Neural crest cell (in vitro differentiated cells): ENCODE measurements at regions not wholly inside any gene's neighbourhood (a gene's known extent, or its start where the extent isn't known, plus 50 kb on each side); places are given as distances from the start of the nearest gene placed in this dataset.
A peak's percentile ranks its signal among the peaks of the same experiment; 100 is the strongest.
"Not testable (repeated sequence)": the region's sequence is repeated elsewhere in the genome, so short reads cannot be mapped to it uniquely, and the experiment has no call there.

Experiments used
- DNase-seq: peaks from one replicate; pipeline ENCODE4 v3.0.0; 2021; ENCODE audit warnings: low read depth, mixed read lengths, low spot score
- H3K27ac Mint-ChIP-seq: one replicate; pipeline ENCODE4 v1.8.0; 2021; ENCODE audit warnings: mild to moderate bottlenecking, mixed read lengths; ENCODE audit not compliant: unreplicated experiment
- H3K27me3 Mint-ChIP-seq: 2 replicates; pipeline ENCODE4 v1.8.0; 2021; ENCODE audit warnings: low read depth, mild to moderate bottlenecking, mixed read lengths
- H3K36me3 Mint-ChIP-seq: 2 replicates; pipeline ENCODE4 v1.8.0; 2021; ENCODE audit warnings: low read depth, mild to moderate bottlenecking, mixed read lengths
- H3K4me1 Mint-ChIP-seq: 2 replicates; pipeline ENCODE4 v1.8.0; 2021; ENCODE audit warnings: mixed read lengths
- H3K4me3 Mint-ChIP-seq: one replicate; pipeline ENCODE4 v1.8.0; 2021; ENCODE audit warnings: mild to moderate bottlenecking, mixed read lengths
- H3K9me3 Mint-ChIP-seq: 2 replicates; pipeline ENCODE4 v1.8.0; 2021; ENCODE audit warnings: mixed read lengths
- CTCF ChIP-seq: fragments of 200-600 bp; sonication (generic); conservative IDR thresholded peaks from 2 replicates; pipeline ENCODE4 v1.5.0; 2021; ENCODE audit warnings: antibody characterized with exemption, mild to moderate bottlenecking

- H3K27ac Mint-ChIP-seq, result no peak overlapping the region
- no peaks in the 10 kb centered on the region for H3K9me3 Mint-ChIP-seq
- H3K36me3 Mint-ChIP-seq, result no peaks in the 10 kb centered on the region
- no peaks in the 10 kb centered on the region for H3K27me3 Mint-ChIP-seq
- no peak overlapping the region for H3K4me3 Mint-ChIP-seq
- peaks cover 12% of the 10 kb centered on the region for H3K4me1 Mint-ChIP-seq
- DNase-seq, result no peak
- TF ChIP-seq CTCF, result no peak
Measured at GRCh38 chr7:65554-65953, 126.8 kb upstream of the FAM20C start.

DNA sequence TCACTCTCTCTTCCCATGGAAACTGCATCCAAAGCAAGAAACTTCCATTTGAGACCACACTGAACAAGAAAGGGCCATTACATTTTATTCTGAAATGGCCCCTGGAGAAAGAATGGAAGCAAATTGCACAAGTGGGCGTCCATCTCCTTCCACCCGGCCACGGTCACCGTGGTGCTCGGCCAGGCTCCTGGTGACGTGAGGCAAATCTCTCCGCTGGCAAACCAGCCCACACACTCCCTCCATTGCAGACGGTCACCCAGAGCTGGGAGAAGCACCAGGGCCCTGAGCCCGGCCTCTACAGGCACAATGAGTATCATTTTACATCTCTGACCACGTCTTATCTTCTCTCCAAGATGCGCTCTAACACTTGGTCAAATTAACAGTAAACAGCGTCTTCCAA is 126.1 kb upstream of the FAM20C start:
- no peaks in the 10 kb centered on the region for H3K27me3 Mint-ChIP-seq
- no peak overlapping the region for H3K4me3 Mint-ChIP-seq
- no peak overlapping the region for H3K27ac Mint-ChIP-seq
- H3K36me3 Mint-ChIP-seq, result no peaks in the 10 kb centered on the region
- no peak for DNase-seq
- no peak for TF ChIP-seq CTCF
- H3K9me3 Mint-ChIP-seq, result no peaks in the 10 kb centered on the region
- H3K4me1 Mint-ChIP-seq, result peaks cover 11% of the 10 kb centered on the region

DNA sequence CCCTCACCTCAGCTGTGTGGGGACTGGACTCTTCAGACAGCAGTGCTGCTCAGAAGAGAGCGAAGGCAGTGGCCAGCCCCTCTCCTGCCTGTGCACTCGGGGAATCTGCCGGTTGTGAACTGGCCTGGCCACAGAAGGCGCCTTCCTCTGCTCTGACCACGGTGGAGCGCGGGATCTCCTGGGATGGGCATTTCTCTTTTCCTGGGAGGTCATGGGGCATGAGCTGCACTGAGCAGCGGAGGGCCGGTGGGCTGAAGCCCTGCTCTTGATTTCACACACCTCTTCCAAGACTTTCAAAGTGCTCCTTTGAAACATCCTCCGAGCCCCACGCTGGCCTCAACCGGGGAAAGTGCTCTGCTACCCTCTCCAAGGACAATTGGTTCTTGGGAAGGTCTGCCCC is 125.6 kb upstream of the FAM20C start:
- no peak overlapping the region for H3K27ac Mint-ChIP-seq
- no peak for DNase-seq
- peaks cover 6% of the 10 kb centered on the region for H3K4me1 Mint-ChIP-seq
- no peak overlapping the region for H3K4me3 Mint-ChIP-seq
- no peaks in the 10 kb centered on the region for H3K9me3 Mint-ChIP-seq
- H3K27me3 Mint-ChIP-seq, result no peaks in the 10 kb centered on the region
- no peaks in the 10 kb centered on the region for H3K36me3 Mint-ChIP-seq
- TF ChIP-seq CTCF, result no peak

GRCh38 chr7:67661-68395 is 124.5 kb upstream of the FAM20C start:
- H3K27ac Mint-ChIP-seq, result no peak overlapping the region
- DNase-seq, result no peak
- H3K27me3 Mint-ChIP-seq, result no peaks in the 10 kb centered on the region
- no peaks in the 10 kb centered on the region for H3K9me3 Mint-ChIP-seq
- H3K4me3 Mint-ChIP-seq, result no peak overlapping the region
- no peaks in the 10 kb centered on the region for H3K4me1 Mint-ChIP-seq
- no peaks in the 10 kb centered on the region for H3K36me3 Mint-ChIP-seq
- no peak for TF ChIP-seq CTCF

DNA sequence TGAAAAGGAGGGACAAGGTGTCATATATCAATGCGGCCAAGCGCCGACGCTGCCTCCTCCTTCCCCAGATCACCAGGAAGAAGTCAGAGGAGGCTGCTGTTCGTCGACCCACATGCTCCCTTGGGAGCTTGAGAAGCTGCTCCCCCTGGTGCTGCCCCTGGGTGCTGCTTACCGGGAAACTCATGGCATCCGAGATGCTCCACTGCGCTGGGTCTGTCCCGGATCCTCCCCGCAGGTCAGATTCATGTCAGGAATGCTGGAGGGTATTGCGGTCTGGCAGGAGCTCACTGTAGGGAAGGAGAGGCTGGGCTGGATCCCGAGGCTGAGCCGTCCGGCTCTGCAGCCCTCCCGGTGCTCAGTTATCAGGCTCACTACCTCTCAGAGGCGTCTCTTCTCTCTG is 123.7 kb upstream of the FAM20C start:
- H3K36me3 Mint-ChIP-seq, result no peaks in the 10 kb centered on the region
- no peak overlapping the region for H3K27ac Mint-ChIP-seq
- H3K27me3 Mint-ChIP-seq, result no peaks in the 10 kb centered on the region
- TF ChIP-seq CTCF, result no peak
- H3K4me1 Mint-ChIP-seq, result no peaks in the 10 kb centered on the region
- no peak for DNase-seq
- H3K9me3 Mint-ChIP-seq, result no peaks in the 10 kb centered on the region
- no peak overlapping the region for H3K4me3 Mint-ChIP-seq

DNA sequence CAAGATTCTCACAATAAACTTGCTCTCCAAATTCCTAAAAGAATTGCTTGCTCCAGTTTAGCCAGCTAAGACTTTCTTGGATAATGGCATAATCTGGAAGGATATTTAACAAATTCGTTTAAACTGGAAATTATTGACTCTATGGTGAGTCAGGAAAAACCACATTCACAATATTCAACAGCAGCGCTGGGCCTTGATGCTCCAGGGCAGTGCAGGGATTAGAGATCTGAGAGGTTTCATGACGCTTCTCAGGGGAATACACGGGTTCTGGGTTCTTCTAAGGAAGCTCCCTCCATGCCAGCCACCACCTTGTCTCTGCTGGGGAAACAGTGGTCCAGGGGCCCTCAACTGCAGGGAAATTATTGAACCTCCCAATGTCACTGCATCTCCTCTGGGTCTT is 123.3 kb upstream of the FAM20C start:
- not testable (repeated sequence) for H3K9me3 Mint-ChIP-seq, H3K36me3 Mint-ChIP-seq, H3K4me3 Mint-ChIP-seq, H3K27ac Mint-ChIP-seq, H3K27me3 Mint-ChIP-seq, H3K4me1 Mint-ChIP-seq, DNase-seq

- not testable (repeated sequence) for H3K27ac Mint-ChIP-seq, H3K4me3 Mint-ChIP-seq, H3K4me1 Mint-ChIP-seq, DNase-seq, H3K27me3 Mint-ChIP-seq, H3K36me3 Mint-ChIP-seq, H3K9me3 Mint-ChIP-seq
Measured at GRCh38 chr7:69499-70123, 122.8 kb upstream of the FAM20C start.

- not testable (repeated sequence) for H3K4me3 Mint-ChIP-seq, H3K36me3 Mint-ChIP-seq, H3K9me3 Mint-ChIP-seq, H3K27me3 Mint-ChIP-seq, DNase-seq, H3K27ac Mint-ChIP-seq, H3K4me1 Mint-ChIP-seq
Measured at GRCh38 chr7:70207-70606, 122.2 kb upstream of the FAM20C start.

DNA sequence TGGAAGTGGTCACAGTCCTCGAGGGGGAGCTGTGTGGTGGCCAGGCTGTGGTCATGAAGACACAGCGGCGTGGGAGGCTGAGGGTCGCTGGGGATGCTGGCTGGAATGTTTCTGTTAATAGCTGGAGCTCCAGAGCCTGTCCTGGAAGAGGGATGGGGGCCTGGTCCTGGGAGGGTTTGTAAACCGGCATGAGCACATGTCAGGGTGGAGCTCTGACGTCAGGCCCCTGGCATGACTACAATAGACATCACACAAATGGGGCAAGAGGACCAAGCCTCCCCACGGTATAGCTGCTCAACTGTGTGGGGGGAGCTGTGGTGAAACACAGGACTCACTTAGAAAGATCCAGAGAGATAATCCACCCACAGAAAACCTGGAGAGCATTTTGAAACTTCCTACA is 121.4 kb upstream of the FAM20C start:
- not testable (repeated sequence) for H3K4me1 Mint-ChIP-seq, H3K36me3 Mint-ChIP-seq

More for the DNA sequence above, 121.4 kb upstream of the FAM20C start:
- not testable (repeated sequence) for H3K9me3 Mint-ChIP-seq, DNase-seq, H3K4me3 Mint-ChIP-seq, H3K27me3 Mint-ChIP-seq
- H3K27ac Mint-ChIP-seq, result peak overlapping the region; percentile 19
